ENCODE measurements at regions not wholly inside any gene's neighbourhood (a gene's known extent, or its start where the extent isn't known, plus 50 kb on each side); places are given as distances from the start of the nearest gene placed in this dataset.

GRCh38 chr4:26020881-26021280, 106.9 kb downstream of the SMIM20 start:
- no peak overlapping the region for H3K4me3 ChIP-seq (ENCODE audit: low read depth in 1 of 2, low read length in 2 of 2)
- no peak for ATAC-seq (ENCODE audit: insufficient read depth, low read depth)
- no peaks in the 10 kb centered on the region for H3K9me3 ChIP-seq (ENCODE audit: insufficient read depth, low read length, severe bottlenecking)
- H3K36me3 ChIP-seq (ENCODE audit: insufficient read depth, low read length), result no peaks in the 10 kb centered on the region
- H3K4me1 ChIP-seq (ENCODE audit: insufficient read depth, low read length), result no peaks in the 10 kb centered on the region
- H2AFZ ChIP-seq (ENCODE audit: low read depth, low read length), result no peak overlapping the region
- no peaks in the 10 kb centered on the region for H3K27me3 ChIP-seq (ENCODE audit: insufficient read depth, low read length, poor library complexity)
- H3K9ac ChIP-seq (ENCODE audit: low read depth, low read length), result no peak overlapping the region
- H3K79me2 ChIP-seq (ENCODE audit: insufficient read depth, low read length), result no peaks in the 10 kb centered on the region
- H3K4me2 ChIP-seq (ENCODE audit: insufficient read depth, low read length), result no peak overlapping the region
- H3K27ac ChIP-seq (ENCODE audit: low read length), result no peak overlapping the region
- no peak for DNase-seq
- TF ChIP-seq EZH2 (IDR thresholded peaks at IDR 0.05; ENCODE audit: borderline replicate concordance, low read depth, low read length, severe bottlenecking), result no peak
- TF ChIP-seq, protein P1, sequence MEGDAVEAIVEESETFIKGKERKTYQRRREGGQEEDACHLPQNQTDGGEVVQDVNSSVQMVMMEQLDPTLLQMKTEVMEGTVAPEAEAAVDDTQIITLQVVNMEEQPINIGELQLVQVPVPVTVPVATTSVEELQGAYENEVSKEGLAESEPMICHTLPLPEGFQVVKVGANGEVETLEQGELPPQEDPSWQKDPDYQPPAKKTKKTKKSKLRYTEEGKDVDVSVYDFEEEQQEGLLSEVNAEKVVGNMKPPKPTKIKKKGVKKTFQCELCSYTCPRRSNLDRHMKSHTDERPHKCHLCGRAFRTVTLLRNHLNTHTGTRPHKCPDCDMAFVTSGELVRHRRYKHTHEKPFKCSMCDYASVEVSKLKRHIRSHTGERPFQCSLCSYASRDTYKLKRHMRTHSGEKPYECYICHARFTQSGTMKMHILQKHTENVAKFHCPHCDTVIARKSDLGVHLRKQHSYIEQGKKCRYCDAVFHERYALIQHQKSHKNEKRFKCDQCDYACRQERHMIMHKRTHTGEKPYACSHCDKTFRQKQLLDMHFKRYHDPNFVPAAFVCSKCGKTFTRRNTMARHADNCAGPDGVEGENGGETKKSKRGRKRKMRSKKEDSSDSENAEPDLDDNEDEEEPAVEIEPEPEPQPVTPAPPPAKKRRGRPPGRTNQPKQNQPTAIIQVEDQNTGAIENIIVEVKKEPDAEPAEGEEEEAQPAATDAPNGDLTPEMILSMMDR (IDR thresholded peaks at IDR 0.05; ENCODE audit: borderline replicate concordance, extremely low read depth, low read length, poor library complexity, severe bottlenecking), result no peak
- H4K20me1 ChIP-seq (ENCODE audit: insufficient read depth, low read length), result no peaks in the 10 kb centered on the region

- Histone ChIP-seq H3K79me2 (ENCODE audit: insufficient read depth, low read length) (no peaks in the 10 kb centered on the region), H3K4me3 (ENCODE audit: low read depth in 1 of 2, low read length in 2 of 2) (no peak overlapping the region), H3K9ac (ENCODE audit: low read depth, low read length) (no peak overlapping the region), H3K27ac (ENCODE audit: low read length) (no peak overlapping the region), H3K4me2 (ENCODE audit: insufficient read depth, low read length) (no peak overlapping the region), H3K36me3 (ENCODE audit: insufficient read depth, low read length) (no peaks in the 10 kb centered on the region), H2AFZ (ENCODE audit: low read depth, low read length) (no peak overlapping the region), H3K27me3 (ENCODE audit: insufficient read depth, low read length, poor library complexity) (no peaks in the 10 kb centered on the region), H4K20me1 (ENCODE audit: insufficient read depth, low read length) (no peaks in the 10 kb centered on the region), H3K9me3 (ENCODE audit: insufficient read depth, low read length, severe bottlenecking) (no peaks in the 10 kb centered on the region), H3K4me1 (ENCODE audit: insufficient read depth, low read length) (no peaks in the 10 kb centered on the region)
- no peak for DNase-seq
- no peak for ATAC-seq (ENCODE audit: insufficient read depth, low read depth)
- TF ChIP-seq, protein P1 (IDR thresholded peaks at IDR 0.05; ENCODE audit: borderline replicate concordance, extremely low read depth, low read length, poor library complexity, severe bottlenecking), result no peak
- TF ChIP-seq EZH2 (IDR thresholded peaks at IDR 0.05; ENCODE audit: borderline replicate concordance, low read depth, low read length, severe bottlenecking), result no peak
Observed at GRCh38 chr4:26021417-26022345, 107.7 kb downstream of the SMIM20 start.

- Histone ChIP-seq H4K20me1 (ENCODE audit: insufficient read depth, low read length) (no peaks in the 10 kb centered on the region), H2AFZ (ENCODE audit: low read depth, low read length) (no peak overlapping the region), H3K4me3 (ENCODE audit: low read depth in 1 of 2, low read length in 2 of 2) (no peak overlapping the region), H3K79me2 (ENCODE audit: insufficient read depth, low read length) (no peaks in the 10 kb centered on the region), H3K4me1 (ENCODE audit: insufficient read depth, low read length) (no peaks in the 10 kb centered on the region), H3K9me3 (ENCODE audit: insufficient read depth, low read length, severe bottlenecking) (no peaks in the 10 kb centered on the region), H3K36me3 (ENCODE audit: insufficient read depth, low read length) (no peaks in the 10 kb centered on the region), H3K9ac (ENCODE audit: low read depth, low read length) (no peak overlapping the region), H3K27ac (ENCODE audit: low read length) (no peak overlapping the region), H3K4me2 (ENCODE audit: insufficient read depth, low read length) (no peak overlapping the region), H3K27me3 (ENCODE audit: insufficient read depth, low read length, poor library complexity) (no peaks in the 10 kb centered on the region)
- ATAC-seq (ENCODE audit: insufficient read depth, low read depth), result no peak
- DNase-seq, result no peak
- TF ChIP-seq EZH2 (IDR thresholded peaks at IDR 0.05; ENCODE audit: borderline replicate concordance, low read depth, low read length, severe bottlenecking), result no peak
- TF ChIP-seq, protein P1 (IDR thresholded peaks at IDR 0.05; ENCODE audit: borderline replicate concordance, extremely low read depth, low read length, poor library complexity, severe bottlenecking), result no peak
Observed at GRCh38 chr4:26022346-26023202, 108.6 kb downstream of the SMIM20 start.
